H9 (cell line): ENCODE measurements at regions not wholly inside any gene's neighbourhood (a gene's known extent, or its start where the extent isn't known, plus 50 kb on each side); places are given as distances from the start of the nearest gene placed in this dataset.

Experiments
- DNase-seq: peaks from one replicate; pipeline ENCODE4 v3.0.0-alpha.2; 2017
- H2AFZ ChIP-seq: one replicate; pipeline ENCODE4 v1.6.1; 2013; ENCODE audit warnings: mild to moderate bottlenecking, low read length, control low read depth, moderate library complexity
- H2AK5ac ChIP-seq: 2 replicates; pipeline ENCODE4 v1.6.1; 2013; ENCODE audit warnings: low read length, control low read depth, mixed read lengths; ENCODE audit not compliant: insufficient read length
- H2BK120ac ChIP-seq: one replicate; pipeline ENCODE4 v1.6.1; 2013; ENCODE audit warnings: low read depth, mild to moderate bottlenecking, low read length, control low read depth, inconsistent platforms; ENCODE audit not compliant: poor library complexity, severe bottlenecking
- H2BK12ac ChIP-seq: 2 replicates; pipeline ENCODE4 v1.6.1; 2013; ENCODE audit warnings: low read length, control low read depth, mixed read lengths, low read depth; ENCODE audit not compliant: insufficient read length
- H2BK15ac ChIP-seq: 2 replicates; pipeline ENCODE4 v1.6.1; 2013; ENCODE audit warnings: low read depth, low read length, control low read depth
- H2BK20ac ChIP-seq: one replicate; pipeline ENCODE4 v1.6.1; 2013; ENCODE audit warnings: low read depth, mild to moderate bottlenecking, low read length, control low read depth, inconsistent platforms; ENCODE audit not compliant: poor library complexity, severe bottlenecking
- H2BK5ac ChIP-seq: 2 replicates; pipeline ENCODE4 v1.6.1; 2013; ENCODE audit warnings: low read length, control low read depth, mixed read lengths; ENCODE audit not compliant: insufficient read length
- H3K14ac ChIP-seq: 2 replicates; pipeline ENCODE4 v1.6.1; 2013; ENCODE audit warnings: low read length, control low read depth; ENCODE audit not compliant: insufficient read depth
- H3K18ac ChIP-seq: 2 replicates; pipeline ENCODE4 v1.6.1; 2013; ENCODE audit warnings: low read depth, mild to moderate bottlenecking, mixed read lengths, low read length, control low read depth; ENCODE audit not compliant: insufficient read length
- H3K23ac ChIP-seq: 2 replicates; pipeline ENCODE4 v1.6.1; 2013; ENCODE audit warnings: low read length, control low read depth, mixed read lengths, low read depth; ENCODE audit not compliant: insufficient read length
- H3K23me2 ChIP-seq: 2 replicates; pipeline ENCODE4 v1.6.1; 2013; ENCODE audit warnings: low read depth, mild to moderate bottlenecking, mixed read lengths, low read length, control low read depth; ENCODE audit not compliant: insufficient read length, poor library complexity, severe bottlenecking
- H3K27ac ChIP-seq: 2 replicates; pipeline ENCODE4 v1.5.1; 2013; ENCODE audit warnings: low read length, control low read depth, mixed read lengths, low read depth; ENCODE audit not compliant: insufficient read length
- H3K27me3 ChIP-seq: 2 replicates; pipeline ENCODE4 v1.6.1; 2013; ENCODE audit warnings: low read length, control low read depth, inconsistent platforms; ENCODE audit not compliant: insufficient read depth
- H3K4ac ChIP-seq: 2 replicates; pipeline ENCODE4 v1.6.1; 2013; ENCODE audit warnings: low read depth, mild to moderate bottlenecking, control low read depth, inconsistent platforms, low read length, moderate library complexity
- H3K4me1 ChIP-seq: 2 replicates; pipeline ENCODE4 v1.6.1; 2013; ENCODE audit warnings: low read length, control low read depth, inconsistent platforms; ENCODE audit not compliant: insufficient read depth
- H3K4me2 ChIP-seq: 2 replicates; pipeline ENCODE4 v1.6.1; 2013; ENCODE audit warnings: low read length, control low read depth, mixed read lengths; ENCODE audit not compliant: insufficient read length, insufficient read depth
- H3K56ac ChIP-seq: 2 replicates; pipeline ENCODE4 v1.6.1; 2013; ENCODE audit warnings: low read depth, mild to moderate bottlenecking, mixed read lengths, low read length, control low read depth; ENCODE audit not compliant: insufficient read length
- H3K79me1 ChIP-seq: 2 replicates; pipeline ENCODE4 v1.6.1; 2013; ENCODE audit warnings: low read depth, mild to moderate bottlenecking, moderate library complexity, low read length, control low read depth, inconsistent platforms; ENCODE audit not compliant: insufficient read depth, poor library complexity, severe bottlenecking
- H3K79me2 ChIP-seq: 2 replicates; pipeline ENCODE4 v1.6.1; 2013; ENCODE audit warnings: low read length, control low read depth, inconsistent platforms; ENCODE audit not compliant: insufficient read depth
- H3K9ac ChIP-seq: 2 replicates; pipeline ENCODE4 v1.6.1; 2013; ENCODE audit warnings: low read length, control low read depth, mixed read lengths; ENCODE audit not compliant: insufficient read length; ENCODE audit errors: extremely low read depth
- H3K9me3 ChIP-seq: one replicate; pipeline ENCODE4 v1.6.1; 2013; ENCODE audit warnings: low read depth, low read length, inconsistent platforms; ENCODE audit not compliant: control insufficient read depth
- H3T11ph ChIP-seq: one replicate; pipeline ENCODE4 v1.6.1; 2013; ENCODE audit warnings: mild to moderate bottlenecking, low read length, control low read depth, inconsistent platforms
- H4K20me1 ChIP-seq: one replicate; pipeline ENCODE4 v1.6.1; 2013; ENCODE audit not compliant: control insufficient read depth, insufficient read length, insufficient read depth
- H4K5ac ChIP-seq: 2 replicates; pipeline ENCODE4 v1.6.1; 2013; ENCODE audit warnings: low read depth, mild to moderate bottlenecking, mixed read lengths, low read length, control low read depth; ENCODE audit not compliant: insufficient read length
- H4K8ac ChIP-seq: replicated peaks from 2 replicates; pipeline ENCODE4 v1.6.1; 2013; ENCODE audit warnings: low read length, control low read depth, mixed read lengths, low read depth; ENCODE audit not compliant: insufficient read length
- H4K91ac ChIP-seq: 2 replicates; pipeline ENCODE4 v1.6.1; 2013; ENCODE audit warnings: low read depth, mild to moderate bottlenecking, moderate library complexity, mixed read lengths, low read length, control low read depth; ENCODE audit not compliant: insufficient read length
- H3K27ac Mint-ChIP-seq, 3 experiments: 2 replicates in 2 of 3; 3 replicates in 1 of 3; pipeline ENCODE4 v1.8.0; 2020 to 2021; ENCODE audit warnings: mixed read lengths in 3 of 3, mild to moderate bottlenecking in 1 of 3, moderate library complexity in 1 of 3
- H3K27me3 Mint-ChIP-seq: 2 replicates; pipeline ENCODE4 v1.8.0; 2021; ENCODE audit warnings: low read depth, mild to moderate bottlenecking, moderate library complexity, mixed read lengths
- H3K36me3 Mint-ChIP-seq, 3 experiments: 2 replicates in 2 of 3; 3 replicates in 1 of 3; pipeline ENCODE4 v1.8.0; 2020 to 2021; ENCODE audit warnings: low read depth in 3 of 3, mixed read lengths in 3 of 3; ENCODE audit not compliant: insufficient read depth in 1 of 3
- H3K4me1 Mint-ChIP-seq, 2 experiments: 2 replicates each; pipeline ENCODE4 v1.8.0; 2020; ENCODE audit warnings: mixed read lengths in 2 of 2
- H3K4me3 Mint-ChIP-seq, 2 experiments: 2 replicates in 1 of 2; 3 replicates in 1 of 2; pipeline ENCODE4 v1.8.0; 2020 to 2021; ENCODE audit warnings: mild to moderate bottlenecking in 2 of 2, mixed read lengths in 2 of 2, moderate library complexity in 1 of 2
- H3K9me3 Mint-ChIP-seq, 2 experiments: 2 replicates in 1 of 2; 3 replicates in 1 of 2; pipeline ENCODE4 v1.8.0; 2020; ENCODE audit warnings: mild to moderate bottlenecking in 2 of 2, mixed read lengths in 2 of 2, moderate library complexity in 1 of 2
- CTCF ChIP-seq: fragments of 200-600 bp; sonication (generic); conservative IDR thresholded peaks from 3 replicates; pipeline ENCODE4 v1.8.0; 2021; ENCODE audit warnings: antibody characterized with exemption, mild to moderate bottlenecking
- WGBS: extraction: QIAGEN DNeasy Blood & Tissue Kit; methylation state at CpG from one replicate; pipeline ENCODE4 v1.1.7; 2013; ENCODE audit warnings: missing lambda C conversion rate, low lambda C conversion rate, mixed read lengths; ENCODE audit not compliant: insufficient read length; ENCODE audit errors: extremely low coverage; 5-methylcytosine and 5-hydroxymethylcytosine counted together

GRCh38 chr1:96164053-96164452 is 557.5 kb upstream of the PTBP2 start:
- DNase-seq = no peak
- no CpG with 5 or more reads among the region's 4 CpGs for WGBS
- no peak overlapping the region for H4K5ac ChIP-seq
- H3K9me3 ChIP-seq = no peaks in the 10 kb centered on the region
- H3K4me1 Mint-ChIP-seq = peaks cover 6% of the 10 kb centered on the region in 2 experiments
- no peak overlapping the region for H3K18ac ChIP-seq
- H3K9me3 Mint-ChIP-seq = peaks cover 3 to 7% of the 10 kb centered on the region in 2 experiments; a peak in 2 of 5 replicates
- H3K79me2 ChIP-seq = no peaks in the 10 kb centered on the region
- no peak overlapping the region for H4K8ac ChIP-seq
- H3K14ac ChIP-seq = no peak overlapping the region
- H3K27ac ChIP-seq = no peak overlapping the region
- TF ChIP-seq CTCF = no peak
- no peak overlapping the region for H2BK120ac ChIP-seq
- no peak overlapping the region for H3K4ac ChIP-seq
- no peak overlapping the region for H4K91ac ChIP-seq
- no peak overlapping the region for H2AK5ac ChIP-seq
- H2BK12ac ChIP-seq = no peak overlapping the region
- no peak overlapping the region for H2AFZ ChIP-seq
- H3K56ac ChIP-seq = no peak overlapping the region
- peaks cover 3% of the 10 kb centered on the region for H3K4me1 ChIP-seq
- H3K36me3 Mint-ChIP-seq = peaks cover 0 to 15% (median 2%) of the 10 kb centered on the region in 3 experiments; a peak in 2 of 7 replicates
- H2BK15ac ChIP-seq = no peak overlapping the region
- no peak overlapping the region for H3K23ac ChIP-seq
- no peak overlapping the region for H2BK5ac ChIP-seq
- no peaks in the 10 kb centered on the region for H3K23me2 ChIP-seq
- no peak overlapping the region for H3T11ph ChIP-seq
- no peak overlapping the region for H2BK20ac ChIP-seq
- H3K27me3 ChIP-seq = no peaks in the 10 kb centered on the region
- H3K27ac Mint-ChIP-seq = no peak overlapping the region
- no peaks in the 10 kb centered on the region for H3K79me1 ChIP-seq
- H3K4me2 ChIP-seq = no peak overlapping the region
- H3K9ac ChIP-seq = no peak overlapping the region
- H3K27me3 Mint-ChIP-seq = no peaks in the 10 kb centered on the region
- H3K4me3 Mint-ChIP-seq = no peak overlapping the region
- no peaks in the 10 kb centered on the region for H4K20me1 ChIP-seq
